ENCODE measurements at regions not wholly inside any gene's neighbourhood (a gene's known extent, or its start where the extent isn't known, plus 50 kb on each side); places are given as distances from the start of the nearest gene placed in this dataset.

GRCh38 chr6:9583753-9584352 lies 831.0 kb downstream of the TFAP2A start:
- H3K27ac Mint-ChIP-seq, result no peak overlapping the region
- peaks cover 0 to 4% of the 10 kb centered on the region in 2 experiments; a peak in 1 of 4 replicates for H3K4me1 Mint-ChIP-seq
- Histone ChIP-seq H2BK15ac (ENCODE audit: low read depth, low read length) (no peak overlapping the region), H3K4me1 (ENCODE audit: insufficient read depth, low read length) (no peaks in the 10 kb centered on the region), H2BK120ac (ENCODE audit: low read depth, low read length, poor library complexity, severe bottlenecking) (no peak overlapping the region), H2AK5ac (ENCODE audit: insufficient read length, low read length) (no peak overlapping the region), H3K27ac (ENCODE audit: insufficient read length, low read depth, low read length) (no peak overlapping the region), H3K79me2 (ENCODE audit: insufficient read depth, low read length) (no peaks in the 10 kb centered on the region), H2BK20ac (ENCODE audit: low read depth, low read length, poor library complexity, severe bottlenecking) (no peak overlapping the region), H3K56ac (ENCODE audit: insufficient read length, low read depth, low read length) (no peak overlapping the region), H3K4ac (ENCODE audit: low read depth, low read length) (no peak overlapping the region), H3K14ac (ENCODE audit: insufficient read depth, low read length) (no peak overlapping the region), H2BK5ac (ENCODE audit: insufficient read length, low read length) (no peak overlapping the region), H4K8ac (replicated peaks; ENCODE audit: insufficient read length, low read depth, low read length) (no peak overlapping the region), H3K18ac (ENCODE audit: insufficient read length, low read depth, low read length) (no peak overlapping the region), H3K79me1 (ENCODE audit: insufficient read depth, low read depth, low read length, poor library complexity, severe bottlenecking) (no peaks in the 10 kb centered on the region), H3K27me3 (ENCODE audit: insufficient read depth, low read length) (no peaks in the 10 kb centered on the region), H4K20me1 (ENCODE audit: control insufficient read depth, insufficient read depth, insufficient read length) (no peaks in the 10 kb centered on the region), H3K4me2 (ENCODE audit: insufficient read depth, insufficient read length, low read length) (no peak overlapping the region), H2AFZ (ENCODE audit: low read length) (no peak overlapping the region), H3K9ac (ENCODE audit: extremely low read depth, insufficient read length, low read length) (no peak overlapping the region), H3K23ac (ENCODE audit: insufficient read length, low read depth, low read length) (no peak overlapping the region), H4K5ac (ENCODE audit: insufficient read length, low read depth, low read length) (no peak overlapping the region), H3K23me2 (ENCODE audit: insufficient read length, low read depth, low read length, poor library complexity, severe bottlenecking) (no peaks in the 10 kb centered on the region), H4K91ac (ENCODE audit: insufficient read length, low read depth, low read length) (no peak overlapping the region), H3K9me3 (ENCODE audit: control insufficient read depth, low read depth, low read length) (no peaks in the 10 kb centered on the region), H3T11ph (ENCODE audit: low read length) (no peak overlapping the region), H2BK12ac (ENCODE audit: insufficient read length, low read depth, low read length) (no peak overlapping the region)
- no peaks in the 10 kb centered on the region; the same call in 1 of the 2 replicates for H3K27me3 Mint-ChIP-seq (ENCODE audit: low read depth)
- H3K9me3 Mint-ChIP-seq, result no peaks in the 10 kb centered on the region; a peak in 1 of 5 replicates
- DNase-seq, result no peak
- no peaks in the 10 kb centered on the region for H3K36me3 Mint-ChIP-seq (ENCODE audit: insufficient read depth in 1 of 3, low read depth in 3 of 3)
- TF ChIP-seq, protein P1, sequence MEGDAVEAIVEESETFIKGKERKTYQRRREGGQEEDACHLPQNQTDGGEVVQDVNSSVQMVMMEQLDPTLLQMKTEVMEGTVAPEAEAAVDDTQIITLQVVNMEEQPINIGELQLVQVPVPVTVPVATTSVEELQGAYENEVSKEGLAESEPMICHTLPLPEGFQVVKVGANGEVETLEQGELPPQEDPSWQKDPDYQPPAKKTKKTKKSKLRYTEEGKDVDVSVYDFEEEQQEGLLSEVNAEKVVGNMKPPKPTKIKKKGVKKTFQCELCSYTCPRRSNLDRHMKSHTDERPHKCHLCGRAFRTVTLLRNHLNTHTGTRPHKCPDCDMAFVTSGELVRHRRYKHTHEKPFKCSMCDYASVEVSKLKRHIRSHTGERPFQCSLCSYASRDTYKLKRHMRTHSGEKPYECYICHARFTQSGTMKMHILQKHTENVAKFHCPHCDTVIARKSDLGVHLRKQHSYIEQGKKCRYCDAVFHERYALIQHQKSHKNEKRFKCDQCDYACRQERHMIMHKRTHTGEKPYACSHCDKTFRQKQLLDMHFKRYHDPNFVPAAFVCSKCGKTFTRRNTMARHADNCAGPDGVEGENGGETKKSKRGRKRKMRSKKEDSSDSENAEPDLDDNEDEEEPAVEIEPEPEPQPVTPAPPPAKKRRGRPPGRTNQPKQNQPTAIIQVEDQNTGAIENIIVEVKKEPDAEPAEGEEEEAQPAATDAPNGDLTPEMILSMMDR (conservative IDR thresholded peaks at IDR 0.05), result no peak
- WGBS (ENCODE audit: extremely low coverage, insufficient read length, low lambda C conversion rate), result no CpG with 5 or more reads among the region's 2 CpGs
- no peak overlapping the region for H3K4me3 Mint-ChIP-seq

All from H9 (cell line).